AG10803 (cell line): ENCODE measurements at regions not wholly inside any gene's neighbourhood (a gene's known extent, or its start where the extent isn't known, plus 50 kb on each side); places are given as distances from the start of the nearest gene placed in this dataset.

Source experiments
- DNase-seq: peaks from one replicate; pipeline ENCODE4 v3.0.0; 2010; ENCODE audit warnings: low read depth
- H3K4me3 ChIP-seq: 2 replicates; pipeline ENCODE4 v1.5.1; 2011; ENCODE audit warnings: mild to moderate bottlenecking, low read length, control low read depth
- TF ChIP-seq, protein P1 (sequence below): conservative IDR thresholded peaks from 2 replicates; pipeline ENCODE4 v1.5.1; 2011; ENCODE audit warnings: mild to moderate bottlenecking, low read length, control low read depth, inconsistent platforms

DNA sequence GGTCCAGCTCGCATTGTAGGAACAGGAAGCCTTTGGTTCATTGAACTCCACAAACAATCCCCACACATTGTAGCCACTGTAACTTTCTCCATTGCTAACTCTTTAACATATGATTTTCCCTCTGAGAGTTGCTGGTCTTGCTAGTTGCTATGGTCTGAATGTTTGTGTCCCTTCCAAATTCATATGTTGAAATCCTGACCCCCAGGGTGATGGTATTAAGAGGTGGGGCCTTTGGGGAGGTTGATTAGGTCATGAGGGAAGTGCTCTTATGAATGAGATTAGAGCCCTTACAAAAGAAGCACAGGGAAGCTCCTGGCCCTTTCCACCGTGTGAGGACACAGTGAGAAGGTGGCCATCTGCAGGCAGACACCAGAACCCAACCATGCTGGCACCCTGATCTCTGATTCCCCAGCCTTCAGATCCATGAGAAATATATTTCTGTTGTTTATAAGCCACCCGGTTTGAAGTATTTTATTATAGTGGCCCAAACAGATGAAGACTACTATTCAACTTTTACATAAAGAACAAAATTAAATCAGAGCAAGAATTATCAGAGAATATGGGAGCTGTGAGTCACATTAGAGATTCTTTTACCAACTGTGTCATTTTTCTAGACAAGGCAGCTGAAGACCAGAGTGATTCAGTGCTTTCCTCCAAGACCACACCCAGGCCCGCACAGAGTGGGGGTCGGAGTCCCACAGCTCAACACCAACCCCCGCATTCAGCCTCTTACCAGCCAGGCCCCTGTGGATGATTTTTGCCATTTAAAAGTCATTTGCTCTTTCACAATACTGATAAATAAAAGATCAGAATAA, 143.0 kb downstream of the SAMD5 start:
- peak; percentile 21 for DNase-seq
- TF ChIP-seq, protein P1, sequence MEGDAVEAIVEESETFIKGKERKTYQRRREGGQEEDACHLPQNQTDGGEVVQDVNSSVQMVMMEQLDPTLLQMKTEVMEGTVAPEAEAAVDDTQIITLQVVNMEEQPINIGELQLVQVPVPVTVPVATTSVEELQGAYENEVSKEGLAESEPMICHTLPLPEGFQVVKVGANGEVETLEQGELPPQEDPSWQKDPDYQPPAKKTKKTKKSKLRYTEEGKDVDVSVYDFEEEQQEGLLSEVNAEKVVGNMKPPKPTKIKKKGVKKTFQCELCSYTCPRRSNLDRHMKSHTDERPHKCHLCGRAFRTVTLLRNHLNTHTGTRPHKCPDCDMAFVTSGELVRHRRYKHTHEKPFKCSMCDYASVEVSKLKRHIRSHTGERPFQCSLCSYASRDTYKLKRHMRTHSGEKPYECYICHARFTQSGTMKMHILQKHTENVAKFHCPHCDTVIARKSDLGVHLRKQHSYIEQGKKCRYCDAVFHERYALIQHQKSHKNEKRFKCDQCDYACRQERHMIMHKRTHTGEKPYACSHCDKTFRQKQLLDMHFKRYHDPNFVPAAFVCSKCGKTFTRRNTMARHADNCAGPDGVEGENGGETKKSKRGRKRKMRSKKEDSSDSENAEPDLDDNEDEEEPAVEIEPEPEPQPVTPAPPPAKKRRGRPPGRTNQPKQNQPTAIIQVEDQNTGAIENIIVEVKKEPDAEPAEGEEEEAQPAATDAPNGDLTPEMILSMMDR, result 0 out of 2 replicates have a peak, but pooled peaks have one; percentile 9

DNA sequence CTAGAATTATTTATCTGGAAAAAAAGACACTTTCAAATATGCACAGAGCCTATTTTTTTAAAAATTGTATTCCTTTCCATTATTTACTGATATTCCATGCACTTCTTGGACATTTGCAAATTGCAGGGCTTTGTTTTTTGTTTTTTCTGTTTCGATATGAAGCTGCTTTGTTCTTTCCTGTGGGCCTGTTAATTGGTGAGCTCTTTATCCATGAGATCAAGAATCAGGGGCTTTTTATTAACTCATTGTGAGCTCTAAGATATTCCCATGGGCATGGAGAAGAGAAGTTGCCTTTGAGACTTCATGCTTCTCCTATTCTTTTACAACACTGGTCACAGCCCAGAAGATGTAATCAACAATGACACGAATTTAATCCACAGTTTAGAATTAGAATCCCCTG, 145.1 kb downstream of the SAMD5 start:
- TF ChIP-seq, protein P1, result no peak
- no peak overlapping the region for H3K4me3 ChIP-seq
- no peak for DNase-seq

More for the DNA sequence above, 143.0 kb downstream of the SAMD5 start:
- no peak overlapping the region for H3K4me3 ChIP-seq

DNA sequence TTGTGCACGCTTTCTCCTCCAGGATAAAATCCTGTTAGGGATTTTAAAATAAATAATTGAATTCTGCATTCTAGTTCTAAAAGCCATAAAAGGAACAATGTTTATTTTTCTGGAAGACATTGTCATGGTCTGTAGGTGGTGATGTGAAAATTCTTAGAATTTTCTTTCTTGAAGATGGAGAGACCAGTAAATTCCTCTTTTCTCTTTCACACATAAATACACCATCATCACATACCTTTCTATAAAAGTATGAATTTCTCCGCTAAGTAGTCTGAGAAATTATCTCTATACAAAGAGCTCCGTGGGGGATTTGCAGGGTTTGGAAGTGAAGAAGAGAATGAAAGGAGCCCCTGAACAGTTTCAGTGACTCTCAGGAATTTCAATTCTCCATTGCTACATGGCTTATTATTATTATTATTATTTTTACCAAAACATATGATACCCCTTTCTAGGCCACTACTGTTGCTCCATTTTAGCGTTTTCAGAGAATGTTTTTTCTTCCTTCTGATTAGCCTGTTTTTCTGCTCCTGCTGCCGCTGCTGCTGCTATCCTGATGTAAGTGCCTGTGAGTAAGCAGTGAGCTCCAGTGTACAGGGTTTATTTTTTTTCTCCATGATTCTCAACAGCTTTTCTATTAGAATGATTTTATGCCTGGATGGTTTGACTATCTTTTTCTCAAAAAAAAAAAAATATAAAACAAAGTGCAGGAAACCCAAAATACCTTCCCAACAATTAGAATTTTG, 145.8 kb downstream of the SAMD5 start:
- TF ChIP-seq, protein P1, result no peak
- DNase-seq, result no peak
- H3K4me3 ChIP-seq, result no peak overlapping the region

DNA sequence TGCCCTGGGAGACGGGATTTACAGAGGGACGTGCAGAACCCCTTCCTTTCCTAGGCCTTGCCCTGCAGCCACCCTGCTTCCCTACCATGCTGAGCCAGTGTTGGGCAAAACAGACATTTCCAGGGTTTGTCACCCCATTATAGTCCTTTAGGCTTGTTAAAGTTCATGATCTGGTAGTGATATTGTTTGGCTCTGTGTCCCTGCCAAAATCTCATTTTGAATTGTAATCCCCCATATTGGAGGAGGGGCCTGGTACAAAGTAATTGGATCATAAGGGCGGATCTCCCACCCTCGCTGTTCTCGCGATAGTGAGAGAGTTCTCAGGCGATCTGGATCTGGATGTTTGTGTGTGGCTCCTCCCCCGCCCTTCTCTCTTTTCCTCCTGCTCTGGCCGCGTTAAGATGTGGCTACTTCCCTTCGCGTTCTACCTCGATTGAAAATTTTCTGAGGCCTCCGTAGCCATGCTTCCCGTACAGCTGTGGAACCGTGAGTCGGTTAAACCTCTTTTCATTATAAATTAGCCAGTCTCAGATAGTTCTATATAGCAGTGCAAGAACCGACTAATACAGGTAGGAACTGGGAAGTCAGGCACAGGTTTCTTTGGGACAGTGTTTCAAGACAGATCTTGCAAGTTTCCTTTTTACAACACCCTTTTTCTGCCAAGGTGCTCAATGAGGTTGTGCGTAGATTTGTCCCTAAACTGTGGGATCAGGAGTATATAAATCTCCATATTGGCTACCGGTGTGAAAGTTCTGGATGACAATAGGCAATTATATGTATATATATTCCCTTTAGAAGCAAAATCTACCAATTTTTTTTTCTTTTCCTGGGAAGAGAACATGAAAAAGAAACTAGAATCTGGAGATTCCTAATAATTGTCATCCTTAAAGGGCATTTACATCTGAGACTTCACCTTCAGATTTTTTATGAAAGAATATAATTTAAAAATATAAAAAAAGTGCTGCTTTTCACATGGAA, 152.1 kb downstream of the SAMD5 start:
- no peak for DNase-seq
- TF ChIP-seq, protein P1, result no peak
- no peak overlapping the region for H3K4me3 ChIP-seq

DNA sequence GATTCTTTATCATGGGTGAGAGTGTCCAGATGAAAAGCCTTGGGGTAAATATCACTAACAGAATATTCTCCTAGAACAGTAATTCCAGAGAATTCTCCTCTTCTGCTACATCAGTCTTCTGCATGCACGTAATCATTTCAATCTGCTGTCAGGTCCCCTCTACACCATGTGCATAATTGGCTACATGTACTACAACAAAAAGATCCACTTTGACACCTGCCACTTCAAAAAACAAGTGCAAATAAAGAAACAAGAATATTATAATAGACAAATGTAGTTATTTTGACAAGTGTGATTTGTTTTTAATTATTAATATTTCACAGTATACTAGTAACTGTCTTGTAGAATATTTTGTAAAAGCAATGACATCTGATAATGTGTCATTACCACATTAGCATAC, 154.2 kb downstream of the SAMD5 start:
- TF ChIP-seq, protein P1, result no peak
- no peak for DNase-seq
- no peak overlapping the region for H3K4me3 ChIP-seq

DNA sequence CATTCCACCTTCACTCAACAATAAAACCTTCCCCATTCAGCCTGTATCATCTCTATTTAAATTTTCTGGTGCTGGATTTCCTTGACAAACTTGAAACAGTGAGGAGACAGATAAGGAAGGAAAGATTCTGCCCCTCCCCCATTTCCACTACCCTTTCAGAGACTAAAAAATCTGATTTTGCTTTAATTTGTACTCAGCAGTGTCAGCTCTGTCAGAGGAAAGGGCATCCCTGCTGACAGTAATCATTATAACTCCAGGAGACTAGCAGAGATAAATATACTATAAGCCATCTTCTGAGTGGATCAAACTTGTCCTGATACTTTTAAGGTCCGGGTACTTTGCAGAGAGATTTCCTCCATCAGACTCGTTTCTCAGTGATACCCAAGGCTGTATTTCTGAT, 155.6 kb downstream of the SAMD5 start:
- TF ChIP-seq, protein P1, result no peak
- DNase-seq, result no peak
- no peak overlapping the region for H3K4me3 ChIP-seq
